HCT116 (cell line): ENCODE measurements at regions not wholly inside any gene's neighbourhood (a gene's known extent, or its start where the extent isn't known, plus 50 kb on each side); places are given as distances from the start of the nearest gene placed in this dataset.

Source experiments
- ATAC-seq: fragments of 200-7000 bp; cut with Tn5 transposase; 2 replicates; pipeline ENCODE4 v1.9.1; 2020; ENCODE audit warnings: mild to moderate bottlenecking, moderate library complexity
- BruUV-seq: library from RNA; stranded (reverse); fragments of 400-500 nt; replicated peaks from 2 replicates; lab custom pipeline; 2021; lab: Mats Ljungman, UMichigan
- CTCF ChIA-PET: fragments of 300-600 bp; sonication (Branson Sonifier 250); formaldehyde crosslinking; loops from one replicate; lab custom pipeline; 2021; ENCODE audit warnings: antibody characterized with exemption; lab: Charles Lee
- POLR2A ChIA-PET: fragments of 300-600, 350-600 bp; sonication (Branson Sonifier 250); formaldehyde crosslinking; loops from one replicate; lab custom pipeline; 2021; ENCODE audit warnings: antibody characterized with exemption; lab: Charles Lee
- RAD21 ChIA-PET, 2 experiments: fragments of 300-600 bp; sonication (Branson Sonifier 250); formaldehyde crosslinking; loops; one replicate each; lab custom pipeline; 2023; ENCODE audit warnings: low total read pairs in 2 of 2; ENCODE audit not compliant: uncharacterized antibody in 2 of 2, unreplicated experiment in 2 of 2, low non-redundant PET in 1 of 2; lab: Charles Lee
- DNase-seq: peaks from one replicate; pipeline ENCODE4 v3.0.0-alpha.2; 2010; ENCODE audit warnings: low read depth, low spot score
- H2AFZ ChIP-seq: fragments of 200-600 bp; shearing (Covaris generic), sonication (generic); 2 replicates; pipeline ENCODE4 v1.6.1; 2017; ENCODE audit warnings: low read depth, mixed run types, mixed read lengths, antibody characterized with exemption, low read length; ENCODE audit not compliant: poor library complexity, severe bottlenecking
- H3K27ac ChIP-seq: 2 replicates; pipeline ENCODE4 v1.5.1; 2012; ENCODE audit warnings: low read depth, low read length
- H3K27me3 ChIP-seq: fragments of 200-600 bp; sonication (generic); 2 replicates; pipeline ENCODE4 v1.6.1; 2016; ENCODE audit warnings: mixed run types, low read length, mixed read lengths; ENCODE audit not compliant: insufficient read depth
- H3K36me3 ChIP-seq, 2 experiments: fragments of 200-500 bp in 1 of 2; fragments of 200-600 bp in 1 of 2; sonication (Bioruptor generic) in 1 of 2; sonication (generic) in 1 of 2; 2 replicates each; pipeline versions ENCODE4 v1.5.1 to v1.6.1; 2014 to 2016; ENCODE audit warnings: low read length in 2 of 2, inconsistent platforms in 1 of 2, mixed read lengths in 1 of 2, mixed run types in 1 of 2; ENCODE audit not compliant: insufficient read depth in 2 of 2, control insufficient read depth in 1 of 2
- H3K4me1 ChIP-seq, 2 experiments: fragments of 200-600 bp in 1 of 2; sonication (generic) in 1 of 2; 2 replicates each; pipeline versions ENCODE4 v1.5.1 to v1.6.1; 2012 to 2017; ENCODE audit warnings: low read length in 2 of 2, inconsistent platforms in 1 of 2, mild to moderate bottlenecking in 1 of 2, mixed read lengths in 1 of 2, mixed run types in 1 of 2, moderate library complexity in 1 of 2; ENCODE audit not compliant: insufficient read depth in 2 of 2, control insufficient read depth in 1 of 2
- H3K4me2 ChIP-seq: fragments of 200-600 bp; sonication (generic); 2 replicates; pipeline ENCODE4 v1.6.1; 2017; ENCODE audit warnings: mixed run types, low read length, mixed read lengths
- H3K4me3 ChIP-seq, 2 experiments: fragments of 200-600 bp in 1 of 2; sonication (generic) in 1 of 2; replicated peaks in 1 of 2; 2 replicates each; pipeline ENCODE4 v1.5.1; 2011 to 2016; ENCODE audit warnings: low read length in 2 of 2, control low read depth in 1 of 2, low read depth in 1 of 2, mild to moderate bottlenecking in 1 of 2, mixed read lengths in 1 of 2, mixed run types in 1 of 2
- H3K79me2 ChIP-seq: fragments of 200-600 bp; sonication (generic); 2 replicates; pipeline ENCODE4 v1.6.1; 2017; ENCODE audit warnings: mild to moderate bottlenecking, mixed run types, low read length, moderate library complexity, mixed read lengths; ENCODE audit not compliant: insufficient read depth
- H3K9ac ChIP-seq: fragments of 200-600 bp; sonication (generic); 2 replicates; pipeline ENCODE4 v1.6.1; 2016; ENCODE audit warnings: low read length, mixed read lengths
- H3K9me2 ChIP-seq: fragments of 200-600 bp; sonication (generic), shearing (Covaris generic); 2 replicates; pipeline ENCODE4 v1.6.1; 2017; ENCODE audit warnings: mixed run types, mild to moderate bottlenecking, moderate library complexity; ENCODE audit not compliant: insufficient read depth
- H3K9me3 ChIP-seq, 2 experiments: fragments of 200-500 bp in 1 of 2; fragments of 200-600 bp in 1 of 2; sonication (Bioruptor generic) in 1 of 2; sonication (generic) in 1 of 2; 2 replicates each; pipeline ENCODE4 v1.6.1; 2014 to 2017; ENCODE audit warnings: low read length in 2 of 2, mixed read lengths in 2 of 2, inconsistent platforms in 1 of 2, low read depth in 1 of 2, mild to moderate bottlenecking in 1 of 2, mixed run types in 1 of 2, moderate library complexity in 1 of 2; ENCODE audit not compliant: control insufficient read depth in 1 of 2, insufficient read depth in 1 of 2
- H4K20me1 ChIP-seq: fragments of 200-600 bp; sonication (generic), shearing (Covaris generic); 2 replicates; pipeline ENCODE4 v1.6.1; 2017; ENCODE audit warnings: mixed run types, mild to moderate bottlenecking, moderate library complexity; ENCODE audit not compliant: insufficient read depth
- CBX3 ChIP-seq: IDR thresholded peaks from 2 replicates; pipeline ENCODE4 v1.6.1; 2012; ENCODE audit warnings: low read depth
- EGR1 ChIP-seq: IDR thresholded peaks from 2 replicates; pipeline ENCODE4 v1.6.1; 2012; ENCODE audit warnings: low read depth
- ELF1 ChIP-seq: IDR thresholded peaks from 2 replicates; pipeline ENCODE4 v1.6.1; 2012; ENCODE audit warnings: low read depth, borderline replicate concordance
- EZH2 ChIP-seq: fragments of 200-600 bp; sonication (generic); IDR thresholded peaks from 2 replicates; pipeline ENCODE4 v1.6.1; 2017; ENCODE audit warnings: antibody characterized with exemption, mixed run types
- EZH2phosphoT487 ChIP-seq: fragments of 200-600 bp; IDR thresholded peaks from 2 replicates; pipeline ENCODE4 v1.6.1; 2018; ENCODE audit warnings: antibody characterized with exemption, borderline replicate concordance
- FOSL1 ChIP-seq: IDR thresholded peaks from 2 replicates; pipeline ENCODE4 v1.6.1; 2012; ENCODE audit warnings: low read depth
- JUND ChIP-seq: IDR thresholded peaks from 2 replicates; pipeline ENCODE4 v1.6.1; 2012
- POLR2A ChIP-seq: IDR thresholded peaks from 2 replicates; pipeline ENCODE4 v1.7.0; 2011; ENCODE audit warnings: borderline replicate concordance; ENCODE audit not compliant: insufficient read depth, insufficient read length; ENCODE audit errors: extremely low read depth
- SIN3A ChIP-seq: IDR thresholded peaks from 2 replicates; pipeline ENCODE4 v1.6.1; 2012; ENCODE audit warnings: low read depth
- SP1 ChIP-seq: IDR thresholded peaks from 2 replicates; pipeline ENCODE4 v1.6.1; 2012; ENCODE audit warnings: low read depth
- SRF ChIP-seq: IDR thresholded peaks from 2 replicates; pipeline ENCODE4 v1.6.1; 2012; ENCODE audit warnings: low read depth
- TCF7L2 ChIP-seq: IDR thresholded peaks from 2 replicates; pipeline ENCODE4 v1.7.0; 2011; ENCODE audit warnings: borderline replicate concordance, inconsistent platforms; ENCODE audit not compliant: insufficient read depth, insufficient read length; ENCODE audit errors: extremely low read depth
- ZNF274 ChIP-seq: fragments of 200-500 bp; sonication (Bioruptor generic); IDR thresholded peaks from 2 replicates; pipeline ENCODE4 v1.6.1; 2014; ENCODE audit warnings: mild to moderate bottlenecking, low read depth, low read length, inconsistent platforms
- intact Hi-C: fragments of 100-400 bp; cut with micrococcal nuclease; formaldehyde crosslinking; loops from 2 replicates; pipeline ENCODE4 v1.10.0; 2022
- TF ChIP-seq, protein P1 (sequence below): IDR thresholded peaks from 2 replicates; pipeline ENCODE4 v1.6.1; 2011; ENCODE audit warnings: mild to moderate bottlenecking, low read length, moderate library complexity; ENCODE audit not compliant: insufficient replicate concordance; ENCODE audit errors: extremely low read depth
- TF ChIP-seq, protein P2 (sequence below), 3 experiments: fragments of 200-600 bp in 1 of 3; sonication (generic) in 1 of 3; IDR thresholded peaks in 2 of 3; conservative IDR thresholded peaks in 1 of 3; 2 replicates each; pipeline ENCODE4 v1.5.1; 2012 to 2017; ENCODE audit warnings: low read depth in 2 of 3, low read length in 2 of 3, antibody characterized with exemption in 1 of 3, borderline replicate concordance in 1 of 3, control low read depth in 1 of 3, mild to moderate bottlenecking in 1 of 3, mixed read lengths in 1 of 3, mixed run types in 1 of 3, moderate library complexity in 1 of 3; ENCODE audit not compliant: insufficient read depth in 1 of 3
- TF ChIP-seq, protein P3 (sequence below): IDR thresholded peaks from 2 replicates; pipeline ENCODE4 v1.6.1; 2012
- TF ChIP-seq, protein P4 (sequence below): IDR thresholded peaks from 2 replicates; pipeline ENCODE4 v1.6.1; 2012; ENCODE audit warnings: low read depth
- TF ChIP-seq, protein P5 (sequence below): IDR thresholded peaks from 2 replicates; pipeline ENCODE4 v1.6.1; 2012

DNA sequence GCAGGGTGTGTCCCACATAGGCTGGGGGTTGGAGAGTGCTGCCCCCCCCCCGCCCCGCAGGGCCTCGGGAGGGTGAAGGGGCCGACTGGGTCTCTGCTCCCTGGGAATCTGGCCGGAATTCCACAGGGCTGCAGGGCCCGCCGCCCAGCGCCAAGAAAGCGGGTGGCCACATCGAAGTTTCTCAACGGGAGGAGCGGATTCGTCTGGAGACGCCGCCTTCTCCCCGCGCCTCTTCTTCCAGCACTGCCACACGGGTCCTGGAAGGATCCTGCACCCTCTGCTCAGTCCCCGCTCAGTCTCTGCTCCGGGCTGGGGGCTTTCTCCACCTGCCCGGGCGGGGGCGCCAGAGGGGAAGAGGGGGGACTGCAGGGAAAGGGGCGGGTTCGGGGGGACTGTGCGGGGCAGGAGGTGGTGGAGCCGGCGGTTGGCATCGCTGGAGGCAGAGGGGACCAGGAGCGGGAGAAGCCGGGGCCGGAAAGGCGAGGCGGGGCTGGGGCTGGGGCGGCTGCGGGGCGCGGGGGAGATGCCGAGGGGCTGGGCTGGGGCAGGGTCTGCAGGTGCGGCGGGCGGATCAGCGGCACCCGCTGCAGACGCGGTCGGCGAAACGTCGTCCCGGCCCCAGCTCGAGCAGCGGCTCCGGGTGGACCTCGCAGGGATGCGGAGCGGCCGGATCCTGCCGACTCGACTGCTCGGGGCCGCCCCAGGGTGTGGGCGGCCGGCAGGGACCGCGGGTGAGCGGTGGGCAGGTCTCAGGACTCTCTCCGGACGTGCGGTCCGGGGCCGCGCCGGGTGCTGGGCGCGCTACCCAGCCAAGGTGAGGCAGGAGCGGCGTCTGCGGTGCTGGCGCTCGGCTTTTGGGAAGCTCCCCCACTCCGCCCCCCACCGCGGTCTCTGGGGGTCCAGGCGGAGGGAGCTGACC, 811.4 kb upstream of the TMEM132C start:
- BruUV-seq, result no TSS peak
- H3K4me2 ChIP-seq, result no peak overlapping the region
- RAD21 ChIA-PET, result no interaction called here

More for the DNA sequence above, 811.4 kb upstream of the TMEM132C start:
- CTCF ChIA-PET, result no interaction called here
- no peak for ATAC-seq
- DNase-seq, result no peak
- H3K27me3 ChIP-seq, result no peaks in the 10 kb centered on the region
- no peaks in the 10 kb centered on the region for H4K20me1 ChIP-seq
- H3K27ac ChIP-seq, result no peak overlapping the region
- no peaks in the 10 kb centered on the region for H3K4me1 ChIP-seq
- TF ChIP-seq JUND, result no peak
- TF ChIP-seq EGR1, result no peak
- TF ChIP-seq POLR2A, result no peak
- no peak for TF ChIP-seq SP1
- no peak for TF ChIP-seq ELF1
- no peak for TF ChIP-seq FOSL1
- TF ChIP-seq TCF7L2, result no peak
- TF ChIP-seq, protein P1, sequence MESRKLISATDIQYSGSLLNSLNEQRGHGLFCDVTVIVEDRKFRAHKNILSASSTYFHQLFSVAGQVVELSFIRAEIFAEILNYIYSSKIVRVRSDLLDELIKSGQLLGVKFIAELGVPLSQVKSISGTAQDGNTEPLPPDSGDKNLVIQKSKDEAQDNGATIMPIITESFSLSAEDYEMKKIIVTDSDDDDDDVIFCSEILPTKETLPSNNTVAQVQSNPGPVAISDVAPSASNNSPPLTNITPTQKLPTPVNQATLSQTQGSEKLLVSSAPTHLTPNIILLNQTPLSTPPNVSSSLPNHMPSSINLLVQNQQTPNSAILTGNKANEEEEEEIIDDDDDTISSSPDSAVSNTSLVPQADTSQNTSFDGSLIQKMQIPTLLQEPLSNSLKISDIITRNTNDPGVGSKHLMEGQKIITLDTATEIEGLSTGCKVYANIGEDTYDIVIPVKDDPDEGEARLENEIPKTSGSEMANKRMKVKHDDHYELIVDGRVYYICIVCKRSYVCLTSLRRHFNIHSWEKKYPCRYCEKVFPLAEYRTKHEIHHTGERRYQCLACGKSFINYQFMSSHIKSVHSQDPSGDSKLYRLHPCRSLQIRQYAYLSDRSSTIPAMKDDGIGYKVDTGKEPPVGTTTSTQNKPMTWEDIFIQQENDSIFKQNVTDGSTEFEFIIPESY, result no peak
- TF ChIP-seq SIN3A, result no peak
- TF ChIP-seq, protein P2, sequence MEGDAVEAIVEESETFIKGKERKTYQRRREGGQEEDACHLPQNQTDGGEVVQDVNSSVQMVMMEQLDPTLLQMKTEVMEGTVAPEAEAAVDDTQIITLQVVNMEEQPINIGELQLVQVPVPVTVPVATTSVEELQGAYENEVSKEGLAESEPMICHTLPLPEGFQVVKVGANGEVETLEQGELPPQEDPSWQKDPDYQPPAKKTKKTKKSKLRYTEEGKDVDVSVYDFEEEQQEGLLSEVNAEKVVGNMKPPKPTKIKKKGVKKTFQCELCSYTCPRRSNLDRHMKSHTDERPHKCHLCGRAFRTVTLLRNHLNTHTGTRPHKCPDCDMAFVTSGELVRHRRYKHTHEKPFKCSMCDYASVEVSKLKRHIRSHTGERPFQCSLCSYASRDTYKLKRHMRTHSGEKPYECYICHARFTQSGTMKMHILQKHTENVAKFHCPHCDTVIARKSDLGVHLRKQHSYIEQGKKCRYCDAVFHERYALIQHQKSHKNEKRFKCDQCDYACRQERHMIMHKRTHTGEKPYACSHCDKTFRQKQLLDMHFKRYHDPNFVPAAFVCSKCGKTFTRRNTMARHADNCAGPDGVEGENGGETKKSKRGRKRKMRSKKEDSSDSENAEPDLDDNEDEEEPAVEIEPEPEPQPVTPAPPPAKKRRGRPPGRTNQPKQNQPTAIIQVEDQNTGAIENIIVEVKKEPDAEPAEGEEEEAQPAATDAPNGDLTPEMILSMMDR (IDR thresholded peaks at IDR 0.05 in 2 of 3, conservative IDR thresholded peaks at IDR 0.05 in 1 of 3; ENCODE audit: borderline replicate concordance in 1 of 3, insufficient read depth in 1 of 3, low read depth in 2 of 3, low read length in 2 of 3), result no peak
- TF ChIP-seq, protein P3, sequence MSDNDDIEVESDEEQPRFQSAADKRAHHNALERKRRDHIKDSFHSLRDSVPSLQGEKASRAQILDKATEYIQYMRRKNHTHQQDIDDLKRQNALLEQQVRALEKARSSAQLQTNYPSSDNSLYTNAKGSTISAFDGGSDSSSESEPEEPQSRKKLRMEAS, result no peak
- no peak for TF ChIP-seq ZNF274
- no peak for TF ChIP-seq SRF
- TF ChIP-seq, protein P4, sequence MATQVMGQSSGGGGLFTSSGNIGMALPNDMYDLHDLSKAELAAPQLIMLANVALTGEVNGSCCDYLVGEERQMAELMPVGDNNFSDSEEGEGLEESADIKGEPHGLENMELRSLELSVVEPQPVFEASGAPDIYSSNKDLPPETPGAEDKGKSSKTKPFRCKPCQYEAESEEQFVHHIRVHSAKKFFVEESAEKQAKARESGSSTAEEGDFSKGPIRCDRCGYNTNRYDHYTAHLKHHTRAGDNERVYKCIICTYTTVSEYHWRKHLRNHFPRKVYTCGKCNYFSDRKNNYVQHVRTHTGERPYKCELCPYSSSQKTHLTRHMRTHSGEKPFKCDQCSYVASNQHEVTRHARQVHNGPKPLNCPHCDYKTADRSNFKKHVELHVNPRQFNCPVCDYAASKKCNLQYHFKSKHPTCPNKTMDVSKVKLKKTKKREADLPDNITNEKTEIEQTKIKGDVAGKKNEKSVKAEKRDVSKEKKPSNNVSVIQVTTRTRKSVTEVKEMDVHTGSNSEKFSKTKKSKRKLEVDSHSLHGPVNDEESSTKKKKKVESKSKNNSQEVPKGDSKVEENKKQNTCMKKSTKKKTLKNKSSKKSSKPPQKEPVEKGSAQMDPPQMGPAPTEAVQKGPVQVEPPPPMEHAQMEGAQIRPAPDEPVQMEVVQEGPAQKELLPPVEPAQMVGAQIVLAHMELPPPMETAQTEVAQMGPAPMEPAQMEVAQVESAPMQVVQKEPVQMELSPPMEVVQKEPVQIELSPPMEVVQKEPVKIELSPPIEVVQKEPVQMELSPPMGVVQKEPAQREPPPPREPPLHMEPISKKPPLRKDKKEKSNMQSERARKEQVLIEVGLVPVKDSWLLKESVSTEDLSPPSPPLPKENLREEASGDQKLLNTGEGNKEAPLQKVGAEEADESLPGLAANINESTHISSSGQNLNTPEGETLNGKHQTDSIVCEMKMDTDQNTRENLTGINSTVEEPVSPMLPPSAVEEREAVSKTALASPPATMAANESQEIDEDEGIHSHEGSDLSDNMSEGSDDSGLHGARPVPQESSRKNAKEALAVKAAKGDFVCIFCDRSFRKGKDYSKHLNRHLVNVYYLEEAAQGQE, result no peak
- TF ChIP-seq EZH2phosphoT487, result no peak
- no peak for TF ChIP-seq EZH2
- TF ChIP-seq, protein P5, sequence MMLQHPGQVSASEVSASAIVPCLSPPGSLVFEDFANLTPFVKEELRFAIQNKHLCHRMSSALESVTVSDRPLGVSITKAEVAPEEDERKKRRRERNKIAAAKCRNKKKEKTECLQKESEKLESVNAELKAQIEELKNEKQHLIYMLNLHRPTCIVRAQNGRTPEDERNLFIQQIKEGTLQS, result no peak
- no peak for TF ChIP-seq CBX3
- H3K79me2 ChIP-seq, result no peaks in the 10 kb centered on the region
- H3K9me2 ChIP-seq, result no peaks in the 10 kb centered on the region
- H3K36me3 ChIP-seq, result no peaks in the 10 kb centered on the region
- no peak overlapping the region for H2AFZ ChIP-seq
- POLR2A ChIA-PET, result no interaction called here
- peaks cover 0 to 4% of the 10 kb centered on the region in 2 experiments; a peak in 2 of 4 replicates for H3K9me3 ChIP-seq
- no peak overlapping the region for H3K4me3 ChIP-seq
- H3K9ac ChIP-seq, result no peak overlapping the region
- intact Hi-C loops, result no loop called here
